ENCODE measurements at regions not wholly inside any gene's neighbourhood (a gene's known extent, or its start where the extent isn't known, plus 50 kb on each side); places are given as distances from the start of the nearest gene placed in this dataset.

GRCh38 chr11:95595541-95595940, 194.0 kb downstream of the FAM76B start:
- no peak for DNase-seq
- in situ Hi-C loops (cut with HindIII; ENCODE audit: low pct_ligation_motif_present, low pct_unique_long_range_greater_than_20kb, low sequenced_read_pairs): no loop called here

GRCh38 chr11:95593111-95593510, 196.5 kb downstream of the FAM76B start:
- in situ Hi-C loops (cut with HindIII; ENCODE audit: low pct_ligation_motif_present, low pct_unique_long_range_greater_than_20kb, low sequenced_read_pairs): no loop called here
- DNase-seq: no peak

GRCh38 chr11:95592471-95592870, 197.1 kb downstream of the FAM76B start:
- DNase-seq: no peak
- in situ Hi-C loops (cut with HindIII; ENCODE audit: low pct_ligation_motif_present, low pct_unique_long_range_greater_than_20kb, low sequenced_read_pairs): no loop called here

- in situ Hi-C loops (cut with HindIII; ENCODE audit: low pct_ligation_motif_present, low pct_unique_long_range_greater_than_20kb, low sequenced_read_pairs): no loop called here
- DNase-seq: no peak
These were observed 199.5 kb downstream of the FAM76B start for GRCh38 chr11:95589893-95590612.

- in situ Hi-C loops (cut with HindIII; ENCODE audit: low pct_ligation_motif_present, low pct_unique_long_range_greater_than_20kb, low sequenced_read_pairs): no loop called here
- no peak for DNase-seq
These were observed 200.8 kb downstream of the FAM76B start for GRCh38 chr11:95588821-95589220.

GRCh38 chr11:95586661-95587060, 202.9 kb downstream of the FAM76B start:
- in situ Hi-C loops (cut with HindIII; ENCODE audit: low pct_ligation_motif_present, low pct_unique_long_range_greater_than_20kb, low sequenced_read_pairs): no loop called here
- no peak for DNase-seq

GRCh38 chr11:95586155-95586554, 203.4 kb downstream of the FAM76B start:
- DNase-seq: no peak
- in situ Hi-C loops (cut with HindIII; ENCODE audit: low pct_ligation_motif_present, low pct_unique_long_range_greater_than_20kb, low sequenced_read_pairs): no loop called here

- in situ Hi-C loops (cut with HindIII; ENCODE audit: low pct_ligation_motif_present, low pct_unique_long_range_greater_than_20kb, low sequenced_read_pairs): no loop called here
- DNase-seq: no peak
These were observed 203.9 kb downstream of the FAM76B start for GRCh38 chr11:95585752-95586077.

- no peak for DNase-seq
- in situ Hi-C loops (cut with HindIII; ENCODE audit: low pct_ligation_motif_present, low pct_unique_long_range_greater_than_20kb, low sequenced_read_pairs): no loop called here
These were observed 204.4 kb downstream of the FAM76B start for GRCh38 chr11:95585069-95585751.

GRCh38 chr11:95584589-95584988, 205.0 kb downstream of the FAM76B start:
- no peak for DNase-seq
- in situ Hi-C loops (cut with HindIII; ENCODE audit: low pct_ligation_motif_present, low pct_unique_long_range_greater_than_20kb, low sequenced_read_pairs): no loop called here

GRCh38 chr11:95584180-95584579, 205.4 kb downstream of the FAM76B start:
- DNase-seq: no peak

GRCh38 chr11:95577716-95578460, 211.7 kb downstream of the FAM76B start:
- no peak for DNase-seq
- in situ Hi-C loops (cut with HindIII; ENCODE audit: low pct_ligation_motif_present, low pct_unique_long_range_greater_than_20kb, low sequenced_read_pairs): no loop called here

More at GRCh38 chr11:95584180-95584579, 205.4 kb downstream of the FAM76B start:
- in situ Hi-C loops (cut with HindIII; ENCODE audit: low pct_ligation_motif_present, low pct_unique_long_range_greater_than_20kb, low sequenced_read_pairs): no loop called here

GRCh38 chr11:95576146-95576845, 213.3 kb downstream of the FAM76B start:
- in situ Hi-C loops (cut with HindIII; ENCODE audit: low pct_ligation_motif_present, low pct_unique_long_range_greater_than_20kb, low sequenced_read_pairs): no loop called here
- no peak for DNase-seq

GRCh38 chr11:95575517-95575916, 214.1 kb downstream of the FAM76B start:
- DNase-seq: no peak
- in situ Hi-C loops (cut with HindIII; ENCODE audit: low pct_ligation_motif_present, low pct_unique_long_range_greater_than_20kb, low sequenced_read_pairs): no loop called here

GRCh38 chr11:95571718-95572260, 217.8 kb downstream of the FAM76B start:
- in situ Hi-C loops (cut with HindIII; ENCODE audit: low pct_ligation_motif_present, low pct_unique_long_range_greater_than_20kb, low sequenced_read_pairs): no loop called here
- DNase-seq: no peak

- no peak for DNase-seq
- in situ Hi-C loops (cut with HindIII; ENCODE audit: low pct_ligation_motif_present, low pct_unique_long_range_greater_than_20kb, low sequenced_read_pairs): no loop called here
These were observed 218.7 kb downstream of the FAM76B start for GRCh38 chr11:95570845-95571244.

- in situ Hi-C loops (cut with HindIII; ENCODE audit: low pct_ligation_motif_present, low pct_unique_long_range_greater_than_20kb, low sequenced_read_pairs): no loop called here
- DNase-seq: no peak
These were observed 220.4 kb downstream of the FAM76B start for GRCh38 chr11:95569207-95569606.

- DNase-seq: no peak
- in situ Hi-C loops (cut with HindIII; ENCODE audit: low pct_ligation_motif_present, low pct_unique_long_range_greater_than_20kb, low sequenced_read_pairs): no loop called here
These were observed 221.3 kb downstream of the FAM76B start for GRCh38 chr11:95568281-95568680.

GRCh38 chr11:95567685-95568084, 221.9 kb downstream of the FAM76B start:
- in situ Hi-C loops (cut with HindIII; ENCODE audit: low pct_ligation_motif_present, low pct_unique_long_range_greater_than_20kb, low sequenced_read_pairs): no loop called here
- no peak for DNase-seq

Data from ACHN (cell line).